ENCODE measurements at regions not wholly inside any gene's neighbourhood (a gene's known extent, or its start where the extent isn't known, plus 50 kb on each side); places are given as distances from the start of the nearest gene placed in this dataset.

DNA sequence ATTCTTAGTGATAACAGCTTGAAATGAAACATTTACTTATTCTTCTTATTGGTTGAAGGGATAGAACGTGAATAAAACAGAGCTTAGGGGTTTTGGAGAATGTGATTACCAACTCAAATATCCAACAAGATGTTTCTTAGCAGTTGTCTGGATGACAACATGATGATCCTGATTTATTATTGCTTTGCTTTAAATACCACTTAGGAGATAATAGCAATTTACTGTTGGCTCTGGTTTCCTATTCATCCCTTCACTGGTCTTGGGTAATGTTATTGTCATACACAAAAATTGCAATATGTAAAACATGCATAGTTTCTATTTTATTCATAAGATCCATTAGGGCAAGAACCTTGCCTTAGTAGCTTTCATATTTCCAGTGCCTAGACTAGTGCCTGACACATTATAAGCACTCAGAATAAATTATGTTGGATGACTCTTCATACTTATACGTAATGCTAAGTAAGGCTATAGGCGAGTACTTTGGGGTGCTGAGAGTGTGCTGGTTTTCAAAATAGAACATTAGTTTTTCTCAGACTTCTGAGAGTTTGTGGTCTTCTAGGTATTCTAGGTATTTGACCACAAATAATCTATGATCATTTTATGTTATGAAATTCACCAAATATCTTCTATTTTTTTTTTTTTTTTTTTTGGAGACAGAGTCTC lies 58.6 kb upstream of the PGRMC2 start:
- TF ChIP-seq, protein P1, sequence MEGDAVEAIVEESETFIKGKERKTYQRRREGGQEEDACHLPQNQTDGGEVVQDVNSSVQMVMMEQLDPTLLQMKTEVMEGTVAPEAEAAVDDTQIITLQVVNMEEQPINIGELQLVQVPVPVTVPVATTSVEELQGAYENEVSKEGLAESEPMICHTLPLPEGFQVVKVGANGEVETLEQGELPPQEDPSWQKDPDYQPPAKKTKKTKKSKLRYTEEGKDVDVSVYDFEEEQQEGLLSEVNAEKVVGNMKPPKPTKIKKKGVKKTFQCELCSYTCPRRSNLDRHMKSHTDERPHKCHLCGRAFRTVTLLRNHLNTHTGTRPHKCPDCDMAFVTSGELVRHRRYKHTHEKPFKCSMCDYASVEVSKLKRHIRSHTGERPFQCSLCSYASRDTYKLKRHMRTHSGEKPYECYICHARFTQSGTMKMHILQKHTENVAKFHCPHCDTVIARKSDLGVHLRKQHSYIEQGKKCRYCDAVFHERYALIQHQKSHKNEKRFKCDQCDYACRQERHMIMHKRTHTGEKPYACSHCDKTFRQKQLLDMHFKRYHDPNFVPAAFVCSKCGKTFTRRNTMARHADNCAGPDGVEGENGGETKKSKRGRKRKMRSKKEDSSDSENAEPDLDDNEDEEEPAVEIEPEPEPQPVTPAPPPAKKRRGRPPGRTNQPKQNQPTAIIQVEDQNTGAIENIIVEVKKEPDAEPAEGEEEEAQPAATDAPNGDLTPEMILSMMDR (IDR thresholded peaks at IDR 0.05): no peak
- TF ChIP-seq, protein P2, sequence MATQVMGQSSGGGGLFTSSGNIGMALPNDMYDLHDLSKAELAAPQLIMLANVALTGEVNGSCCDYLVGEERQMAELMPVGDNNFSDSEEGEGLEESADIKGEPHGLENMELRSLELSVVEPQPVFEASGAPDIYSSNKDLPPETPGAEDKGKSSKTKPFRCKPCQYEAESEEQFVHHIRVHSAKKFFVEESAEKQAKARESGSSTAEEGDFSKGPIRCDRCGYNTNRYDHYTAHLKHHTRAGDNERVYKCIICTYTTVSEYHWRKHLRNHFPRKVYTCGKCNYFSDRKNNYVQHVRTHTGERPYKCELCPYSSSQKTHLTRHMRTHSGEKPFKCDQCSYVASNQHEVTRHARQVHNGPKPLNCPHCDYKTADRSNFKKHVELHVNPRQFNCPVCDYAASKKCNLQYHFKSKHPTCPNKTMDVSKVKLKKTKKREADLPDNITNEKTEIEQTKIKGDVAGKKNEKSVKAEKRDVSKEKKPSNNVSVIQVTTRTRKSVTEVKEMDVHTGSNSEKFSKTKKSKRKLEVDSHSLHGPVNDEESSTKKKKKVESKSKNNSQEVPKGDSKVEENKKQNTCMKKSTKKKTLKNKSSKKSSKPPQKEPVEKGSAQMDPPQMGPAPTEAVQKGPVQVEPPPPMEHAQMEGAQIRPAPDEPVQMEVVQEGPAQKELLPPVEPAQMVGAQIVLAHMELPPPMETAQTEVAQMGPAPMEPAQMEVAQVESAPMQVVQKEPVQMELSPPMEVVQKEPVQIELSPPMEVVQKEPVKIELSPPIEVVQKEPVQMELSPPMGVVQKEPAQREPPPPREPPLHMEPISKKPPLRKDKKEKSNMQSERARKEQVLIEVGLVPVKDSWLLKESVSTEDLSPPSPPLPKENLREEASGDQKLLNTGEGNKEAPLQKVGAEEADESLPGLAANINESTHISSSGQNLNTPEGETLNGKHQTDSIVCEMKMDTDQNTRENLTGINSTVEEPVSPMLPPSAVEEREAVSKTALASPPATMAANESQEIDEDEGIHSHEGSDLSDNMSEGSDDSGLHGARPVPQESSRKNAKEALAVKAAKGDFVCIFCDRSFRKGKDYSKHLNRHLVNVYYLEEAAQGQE (IDR thresholded peaks at IDR 0.05; ENCODE audit: insufficient read depth in 1 of 2, low read depth in 2 of 2, low read length in 1 of 2): no peak
- TF ChIP-seq SIN3A (IDR thresholded peaks at IDR 0.05; ENCODE audit: borderline replicate concordance, insufficient read depth, low read depth, low read length): no peak
- no peak for TF ChIP-seq POLR2AphosphoS5 (IDR thresholded peaks at IDR 0.05; ENCODE audit: low read depth, low read length)
